B cell (primary cell): ENCODE measurements at regions not wholly inside any gene's neighbourhood (a gene's known extent, or its start where the extent isn't known, plus 50 kb on each side); places are given as distances from the start of the nearest gene placed in this dataset.
"Not testable (repeated sequence)": the region's sequence is repeated elsewhere in the genome, so short reads cannot be mapped to it uniquely, and the experiment has no call there.

Experiments used
- ATAC-seq: fragments of 200-7000 bp; cut with Tn5 transposase; one replicate; pipeline ENCODE4 v1.10.0; 2021; ENCODE audit warnings: low read depth, mild to moderate bottlenecking, moderate number of reproducible peaks, moderate library complexity
- CTCF ChIA-PET: fragments of 350-600 bp; sonication (Branson Sonifier 250); formaldehyde crosslinking; loops from one replicate; lab custom pipeline; 2021; ENCODE audit warnings: antibody characterized with exemption, inconsistent platforms; lab: Charles Lee
- POLR2A ChIA-PET: fragments of 350-600 bp; sonication (Branson Sonifier 250); formaldehyde crosslinking; loops from one replicate; lab custom pipeline; 2021; ENCODE audit warnings: antibody characterized with exemption; lab: Charles Lee
- DNase-seq: peaks from one replicate; pipeline ENCODE4 v3.0.0; 2013
- H2AFZ ChIP-seq: 2 replicates; pipeline ENCODE4 v1.6.1; 2012; ENCODE audit warnings: mild to moderate bottlenecking, low read depth, low read length; ENCODE audit not compliant: insufficient read depth, poor library complexity, severe bottlenecking
- H3K27ac ChIP-seq, 2 donors: 1 replicate in 1 of 2; 2 replicates in 1 of 2; pipeline ENCODE4 v1.5.1; 2012 to 2013; ENCODE audit warnings: low read length in 2 of 2, mild to moderate bottlenecking in 2 of 2, moderate library complexity in 1 of 2
- H3K27me3 ChIP-seq, 4 experiments: fragments of 200-600 bp in 1 of 4; sonication (generic) in 1 of 4; replicated peaks in 1 of 4; 1 replicate in 2 of 4; 2 replicates in 2 of 4; pipeline versions ENCODE4 v1.6.1 to v1.7.0; 2013 to 2016; ENCODE audit warnings: low read length in 3 of 4, mild to moderate bottlenecking in 2 of 4, mixed read lengths in 1 of 4, moderate library complexity in 1 of 4; ENCODE audit not compliant: insufficient read depth in 4 of 4, control insufficient read depth in 3 of 4; ENCODE audit errors: control extremely low read depth in 1 of 4
- H3K36me3 ChIP-seq, 2 experiments: replicated peaks in 1 of 2; 1 replicate in 1 of 2; 2 replicates in 1 of 2; pipeline versions ENCODE4 v1.6.1 to v1.7.1; 2013; ENCODE audit warnings: low read length in 1 of 2; ENCODE audit not compliant: insufficient read depth in 2 of 2, control insufficient read depth in 1 of 2; ENCODE audit errors: control extremely low read depth in 1 of 2, extremely low read depth in 1 of 2
- H3K4me1 ChIP-seq, 2 donors: fragments of 200-600 bp in 1 of 2; sonication (generic) in 1 of 2; 1 replicate in 1 of 2; 2 replicates in 1 of 2; pipeline versions ENCODE4 v1.5.1 to v1.6.1; 2013 to 2017; ENCODE audit warnings: low read length in 2 of 2; ENCODE audit not compliant: control insufficient read depth in 2 of 2, insufficient read depth in 2 of 2
- H3K4me2 ChIP-seq: replicated peaks from 2 replicates; pipeline ENCODE3; 2012; ENCODE audit warnings: mild to moderate bottlenecking, low read depth, low read length; ENCODE audit not compliant: poor library complexity, severe bottlenecking
- H3K4me3 ChIP-seq, 5 experiments: fragments of 200-600 bp in 1 of 5; sonication (generic) in 1 of 5; 1 replicate in 3 of 5; 2 replicates in 2 of 5; pipeline versions ENCODE4 v1.5.1 to v1.7.0; 2011 to 2016; ENCODE audit warnings: low read length in 4 of 5, mild to moderate bottlenecking in 4 of 5, low read depth in 2 of 5, control low read depth in 1 of 5, moderate library complexity in 1 of 5; ENCODE audit not compliant: insufficient read depth in 1 of 5; ENCODE audit errors: control extremely low read depth in 1 of 5, extremely low read depth in 1 of 5
- H3K79me2 ChIP-seq: fragments of 200-600 bp; sonication (generic); one replicate; pipeline ENCODE4 v1.6.0; 2016; ENCODE audit warnings: low read length; ENCODE audit not compliant: control insufficient read depth, insufficient read depth
- H3K9ac ChIP-seq: fragments of 200-600 bp; sonication (generic); 2 replicates; pipeline ENCODE4 v1.6.1; 2017; ENCODE audit warnings: mild to moderate bottlenecking, low read length, moderate library complexity
- H3K9me3 ChIP-seq, 3 donors: one replicate each; pipeline versions ENCODE4 v1.6.1 to v1.7.1; 2013; ENCODE audit warnings: low read length in 2 of 3; ENCODE audit not compliant: control insufficient read depth in 2 of 3, insufficient read depth in 1 of 3; ENCODE audit errors: control extremely low read depth in 1 of 3
- H4K20me1 ChIP-seq: 2 replicates; pipeline ENCODE4 v1.6.0; 2012; ENCODE audit warnings: mild to moderate bottlenecking, low read length; ENCODE audit not compliant: insufficient read depth, control insufficient read depth, poor library complexity, severe bottlenecking
- H3K27ac Mint-ChIP-seq: one replicate; pipeline ENCODE4 v1.8.0; 2021; ENCODE audit warnings: mixed read lengths
- H3K27me3 Mint-ChIP-seq: one replicate; pipeline ENCODE4 v1.8.0; 2021; ENCODE audit warnings: mixed read lengths
- H3K4me1 Mint-ChIP-seq: one replicate; pipeline ENCODE4 v1.8.0; 2021; ENCODE audit warnings: mixed read lengths
- H3K4me3 Mint-ChIP-seq: one replicate; pipeline ENCODE4 v1.8.0; 2021; ENCODE audit warnings: mixed read lengths
- H3K9me3 Mint-ChIP-seq: one replicate; pipeline ENCODE4 v1.8.0; 2022; ENCODE audit warnings: mixed read lengths; ENCODE audit not compliant: insufficient read depth
- EZH2 ChIP-seq: IDR thresholded peaks from 2 replicates; pipeline ENCODE4 v1.6.1; 2012; ENCODE audit warnings: borderline replicate concordance, low read depth, mild to moderate bottlenecking, moderate library complexity, low read length; ENCODE audit not compliant: insufficient read depth, poor library complexity, severe bottlenecking
- WGBS: methylation state at CpG from one replicate; pipeline ENCODE4 v1.1.5; 2013; ENCODE audit warnings: missing lambda C conversion rate; ENCODE audit not compliant: insufficient coverage; 5-methylcytosine and 5-hydroxymethylcytosine counted together
- intact Hi-C: fragments of 100-400 bp; cut with micrococcal nuclease; formaldehyde crosslinking; loops from one replicate; pipeline ENCODE4 v1.10.0; 2022
- TF ChIP-seq, protein P1 (sequence below): fragments of 200-600 bp; IDR thresholded peaks from one replicate; pipeline ENCODE4 v1.8.0; 2022; ENCODE audit warnings: antibody characterized with exemption, mild to moderate bottlenecking

DNA sequence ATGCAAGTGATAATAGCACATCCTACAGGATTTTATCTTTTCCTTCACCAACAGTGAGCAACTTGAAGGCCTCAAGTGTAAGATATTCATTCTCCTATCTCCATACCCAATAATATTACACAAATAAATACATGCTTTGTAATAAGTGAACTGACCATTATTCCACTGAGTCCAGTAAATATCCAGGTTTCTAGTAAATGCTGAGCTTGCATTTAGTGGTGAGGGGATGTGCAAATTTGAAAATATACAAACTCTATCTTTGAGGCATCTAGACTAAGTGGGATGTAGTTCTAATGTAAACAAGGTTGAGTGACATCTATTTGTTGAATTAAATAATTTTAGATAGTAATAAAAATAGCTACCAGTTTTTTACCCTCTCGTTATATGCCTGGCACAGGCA is 587.6 kb upstream of the IL12A start:
- no peaks in the 10 kb centered on the region for H3K4me1 ChIP-seq
- Mint-ChIP-seq H3K4me3 (no peak overlapping the region), H3K4me1 (no peaks in the 10 kb centered on the region), H3K9me3 (no peaks in the 10 kb centered on the region), H3K27me3 (no peaks in the 10 kb centered on the region), H3K27ac (no peak overlapping the region)
- no peak overlapping the region for H3K4me3 ChIP-seq
- H3K79me2 ChIP-seq: no peaks in the 10 kb centered on the region
- no peak for ATAC-seq
- TF ChIP-seq, protein P1, sequence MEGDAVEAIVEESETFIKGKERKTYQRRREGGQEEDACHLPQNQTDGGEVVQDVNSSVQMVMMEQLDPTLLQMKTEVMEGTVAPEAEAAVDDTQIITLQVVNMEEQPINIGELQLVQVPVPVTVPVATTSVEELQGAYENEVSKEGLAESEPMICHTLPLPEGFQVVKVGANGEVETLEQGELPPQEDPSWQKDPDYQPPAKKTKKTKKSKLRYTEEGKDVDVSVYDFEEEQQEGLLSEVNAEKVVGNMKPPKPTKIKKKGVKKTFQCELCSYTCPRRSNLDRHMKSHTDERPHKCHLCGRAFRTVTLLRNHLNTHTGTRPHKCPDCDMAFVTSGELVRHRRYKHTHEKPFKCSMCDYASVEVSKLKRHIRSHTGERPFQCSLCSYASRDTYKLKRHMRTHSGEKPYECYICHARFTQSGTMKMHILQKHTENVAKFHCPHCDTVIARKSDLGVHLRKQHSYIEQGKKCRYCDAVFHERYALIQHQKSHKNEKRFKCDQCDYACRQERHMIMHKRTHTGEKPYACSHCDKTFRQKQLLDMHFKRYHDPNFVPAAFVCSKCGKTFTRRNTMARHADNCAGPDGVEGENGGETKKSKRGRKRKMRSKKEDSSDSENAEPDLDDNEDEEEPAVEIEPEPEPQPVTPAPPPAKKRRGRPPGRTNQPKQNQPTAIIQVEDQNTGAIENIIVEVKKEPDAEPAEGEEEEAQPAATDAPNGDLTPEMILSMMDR: no peak
- TF ChIP-seq EZH2: no peak
- H3K9me3 ChIP-seq: no peaks in the 10 kb centered on the region
- intact Hi-C loops: no loop called here
- H3K27me3 ChIP-seq: no peaks in the 10 kb centered on the region
- H3K36me3 ChIP-seq: no peaks in the 10 kb centered on the region
- no peak overlapping the region for H3K27ac ChIP-seq
- no peak overlapping the region for H2AFZ ChIP-seq
- DNase-seq: no peak
- ChIA-PET CTCF (no interaction called here), POLR2A (no interaction called here)
- H4K20me1 ChIP-seq: no peaks in the 10 kb centered on the region
- H3K9ac ChIP-seq: no peak overlapping the region
- WGBS: no CpG with 5 or more reads among the region's 1 CpG
- no peak overlapping the region for H3K4me2 ChIP-seq

DNA sequence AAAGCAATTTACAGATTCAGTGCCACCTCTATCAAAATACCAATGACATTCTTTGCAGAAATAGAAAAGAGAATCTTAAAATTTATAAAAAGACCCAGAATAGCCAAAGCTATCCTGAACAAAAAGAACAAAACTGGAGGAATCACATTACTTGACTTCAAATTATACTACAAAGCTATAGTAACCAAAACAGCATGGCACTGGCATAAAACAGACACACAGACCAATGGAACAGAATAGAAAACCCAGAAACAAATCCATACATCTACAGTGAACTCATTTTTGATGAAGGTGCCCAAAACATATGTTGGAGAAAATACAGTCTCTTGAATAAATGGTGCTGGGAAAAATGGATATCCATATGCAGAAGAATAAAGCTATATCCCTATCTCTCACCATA is 578.9 kb upstream of the IL12A start:
- H4K20me1 ChIP-seq, H2AFZ ChIP-seq, DNase-seq, CTCF ChIA-PET, H3K9ac ChIP-seq, intact Hi-C loops, H3K27ac Mint-ChIP-seq, H3K4me2 ChIP-seq, H3K4me1 ChIP-seq, ATAC-seq, H3K79me2 ChIP-seq, H3K4me3 Mint-ChIP-seq, H3K27ac ChIP-seq, H3K27me3 Mint-ChIP-seq, H3K9me3 Mint-ChIP-seq, H3K4me3 ChIP-seq, POLR2A ChIA-PET, H3K4me1 Mint-ChIP-seq, H3K36me3 ChIP-seq, H3K9me3 ChIP-seq, H3K27me3 ChIP-seq: not testable (repeated sequence)
